Mucosa of gallbladder (tissue), 1 donor: ENCODE measurements at regions not wholly inside any gene's neighbourhood (a gene's known extent, or its start where the extent isn't known, plus 50 kb on each side); places are given as distances from the start of the nearest gene placed in this dataset.

Experiments
- DNase-seq: peaks from one replicate; pipeline ENCODE4 v3.0.0-alpha.2; 2020; ENCODE audit warnings: low spot score
- donor health status: DM: no; HTN: no; CAD: no.

DNA sequence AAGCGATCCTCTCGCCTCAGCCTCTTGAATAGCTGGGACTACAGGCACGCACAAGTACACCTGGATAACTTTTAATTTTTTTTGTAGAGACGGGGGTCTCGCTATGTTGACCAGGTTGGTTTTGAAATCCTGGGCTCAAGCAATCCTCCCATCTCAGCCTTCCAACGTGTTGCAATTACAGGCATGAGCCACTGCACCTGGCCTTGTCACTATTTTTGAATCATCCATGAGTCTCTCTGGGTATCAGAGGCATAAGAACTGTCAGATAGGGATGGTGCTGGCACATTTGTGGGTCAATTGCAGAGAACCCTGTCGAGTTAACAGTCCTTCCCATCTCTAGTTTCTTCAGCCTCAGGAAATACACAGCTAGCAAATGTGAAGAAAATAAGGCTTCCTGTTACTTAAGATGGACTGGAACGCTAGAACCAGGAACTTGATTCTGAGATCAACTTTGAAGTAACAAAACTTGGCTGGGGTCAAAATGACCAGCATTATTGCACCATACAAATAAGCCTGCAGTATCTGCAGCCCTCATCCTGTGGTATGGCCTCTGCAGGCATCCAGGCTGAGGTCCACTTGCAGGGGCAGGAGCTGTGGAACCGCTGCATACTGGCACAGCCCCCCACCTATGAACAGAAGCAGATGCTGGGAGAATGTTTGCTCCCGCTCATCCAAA lies 124.3 kb upstream of the GADD45A start:
- no peak for DNase-seq

GRCh38 chr1:67561704-67562113 lies 123.3 kb upstream of the GADD45A start:
- peak; percentile 93 for DNase-seq

- DNase-seq, result no peak
Observed at GRCh38 chr1:67563684-67564083, 121.3 kb upstream of the GADD45A start.

- no peak for DNase-seq
Observed at GRCh38 chr1:67564193-67564592, 120.8 kb upstream of the GADD45A start.

- no peak for DNase-seq
Observed at GRCh38 chr1:67566803-67567377, 118.1 kb upstream of the GADD45A start.

DNA sequence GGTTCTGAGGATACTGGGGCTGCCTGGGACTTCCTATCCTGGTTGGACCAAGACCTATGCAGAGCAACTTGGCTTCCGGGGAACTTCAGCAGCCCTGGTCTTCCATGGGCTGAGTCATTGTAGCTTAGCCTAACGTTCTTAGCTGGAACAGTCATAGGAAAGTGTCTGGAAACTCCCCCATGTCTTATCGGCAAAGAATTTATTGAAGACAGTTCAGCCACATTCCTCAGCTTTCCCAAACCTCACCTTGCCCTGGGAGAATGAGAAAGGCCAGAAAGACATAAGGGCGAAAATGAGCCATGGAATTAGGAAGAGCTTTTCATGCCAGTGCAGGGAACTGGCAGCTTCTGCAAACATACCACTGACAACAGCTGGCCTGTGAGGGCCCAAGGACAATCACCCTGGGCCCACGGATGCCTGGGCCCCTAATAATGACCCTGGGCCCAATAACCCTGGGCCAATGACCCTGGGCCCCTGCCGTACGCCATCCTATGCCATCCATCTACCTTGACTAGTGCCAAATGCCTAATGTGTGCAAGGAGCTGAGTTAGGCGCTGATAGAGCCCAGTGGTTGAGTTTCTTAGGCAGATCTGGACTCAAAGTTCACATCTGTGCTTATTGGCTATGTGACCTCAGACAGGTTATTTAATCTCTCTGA lies 114.4 kb upstream of the GADD45A start:
- DNase-seq, result no peak

DNA sequence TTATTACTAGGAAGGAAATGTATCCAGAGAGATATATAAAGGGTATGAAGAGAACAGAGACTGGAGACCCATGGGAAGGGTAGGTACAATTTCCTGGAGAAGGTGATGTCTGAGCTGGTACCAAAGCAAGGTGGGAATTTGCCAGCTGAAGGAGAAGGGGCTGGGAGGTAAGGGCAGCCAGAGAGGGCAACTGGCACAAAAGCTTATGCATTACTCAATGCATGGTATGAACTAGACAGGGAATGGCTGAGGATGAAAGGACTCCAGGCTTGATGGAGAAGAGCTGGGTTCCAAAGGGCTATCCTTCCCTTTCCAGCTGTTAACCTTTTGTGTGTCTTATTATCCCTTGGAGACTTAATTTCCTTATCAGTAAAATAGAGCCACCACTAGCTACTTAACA lies 113.6 kb upstream of the GADD45A start:
- no peak for DNase-seq

GRCh38 chr1:67571901-67572593 lies 113.0 kb upstream of the GADD45A start:
- DNase-seq, result no peak

DNA sequence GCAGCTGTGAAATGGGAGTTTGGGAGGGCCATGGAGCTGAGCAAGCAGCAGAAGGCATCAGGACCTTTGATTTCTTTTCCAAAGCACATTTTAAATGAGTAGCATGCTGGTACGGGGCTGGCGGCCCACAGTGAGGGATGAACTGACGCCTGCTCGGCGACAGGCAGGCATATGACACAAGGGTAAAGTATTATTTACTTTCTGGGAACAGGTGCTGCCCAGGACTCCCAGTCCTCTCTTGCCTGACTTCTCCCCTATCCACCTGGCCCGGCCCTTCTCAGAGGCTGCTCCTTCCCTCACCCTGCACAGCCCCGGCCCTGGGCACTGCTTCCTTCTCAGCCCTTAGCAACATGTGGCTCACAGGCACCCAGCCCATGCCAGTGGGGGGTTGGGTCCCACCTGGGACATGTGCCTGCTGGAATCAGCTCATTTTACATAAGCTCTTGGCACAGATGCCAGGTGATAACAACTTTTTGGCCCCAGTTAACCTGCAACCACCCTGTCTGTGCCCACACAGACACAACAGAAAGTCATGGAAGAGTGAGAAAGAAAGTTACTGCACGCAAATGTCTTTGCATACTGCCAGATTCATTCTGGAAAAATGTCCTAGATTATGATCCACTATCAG lies 112.3 kb upstream of the GADD45A start:
- peak; percentile 67 for DNase-seq

DNA sequence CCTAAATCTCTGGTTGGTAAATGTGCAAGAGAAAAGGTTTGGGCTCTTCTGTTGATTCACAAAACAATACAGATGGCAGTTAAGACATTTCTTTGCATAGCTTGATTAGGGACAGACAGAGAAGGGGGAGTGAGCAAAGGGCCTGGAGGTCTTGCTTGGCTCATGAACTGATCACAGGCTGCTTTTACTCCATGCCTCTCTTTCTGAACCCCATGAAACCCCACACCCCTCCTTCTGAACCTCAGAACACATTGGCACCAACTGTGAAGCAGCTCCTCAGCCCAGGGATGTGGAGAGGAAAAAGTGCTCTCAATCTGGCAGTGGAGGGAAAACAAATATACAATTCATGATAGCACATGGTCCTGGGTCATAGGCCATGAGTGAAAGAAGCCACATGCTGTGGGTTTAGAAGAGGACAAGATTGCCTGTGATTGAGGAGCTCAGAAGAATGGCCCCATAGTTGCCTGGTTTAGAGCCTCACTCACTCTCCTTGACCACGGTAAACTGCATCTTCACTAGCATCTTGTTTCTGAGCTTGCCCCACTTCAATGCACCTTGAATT lies 111.6 kb upstream of the GADD45A start:
- DNase-seq, result no peak

- DNase-seq, result no peak
Observed at GRCh38 chr1:67574221-67574620, 110.8 kb upstream of the GADD45A start.

GRCh38 chr1:67575861-67576260 lies 109.1 kb upstream of the GADD45A start:
- no peak for DNase-seq

DNA sequence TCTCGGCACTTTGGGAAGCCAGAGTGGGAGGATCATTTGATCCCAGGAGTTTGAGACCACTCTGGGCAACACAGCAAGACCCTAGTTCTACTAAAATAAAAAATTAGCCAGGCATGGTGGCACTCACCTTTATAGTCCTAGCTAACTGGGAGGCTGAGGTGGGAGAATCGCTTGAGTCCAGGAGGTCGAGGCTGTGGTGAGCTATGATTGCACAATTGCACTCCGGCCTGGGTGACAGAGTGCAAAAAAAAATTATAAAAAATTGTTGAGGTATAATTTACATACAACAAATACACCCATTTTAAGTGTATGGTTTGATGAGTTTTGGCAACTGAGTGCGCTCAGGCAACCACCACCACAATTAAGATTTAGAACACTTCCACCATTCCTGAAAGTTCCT lies 108.5 kb upstream of the GADD45A start:
- DNase-seq, result no peak

GRCh38 chr1:67577646-67578045 lies 107.4 kb upstream of the GADD45A start:
- DNase-seq, result no peak

DNA sequence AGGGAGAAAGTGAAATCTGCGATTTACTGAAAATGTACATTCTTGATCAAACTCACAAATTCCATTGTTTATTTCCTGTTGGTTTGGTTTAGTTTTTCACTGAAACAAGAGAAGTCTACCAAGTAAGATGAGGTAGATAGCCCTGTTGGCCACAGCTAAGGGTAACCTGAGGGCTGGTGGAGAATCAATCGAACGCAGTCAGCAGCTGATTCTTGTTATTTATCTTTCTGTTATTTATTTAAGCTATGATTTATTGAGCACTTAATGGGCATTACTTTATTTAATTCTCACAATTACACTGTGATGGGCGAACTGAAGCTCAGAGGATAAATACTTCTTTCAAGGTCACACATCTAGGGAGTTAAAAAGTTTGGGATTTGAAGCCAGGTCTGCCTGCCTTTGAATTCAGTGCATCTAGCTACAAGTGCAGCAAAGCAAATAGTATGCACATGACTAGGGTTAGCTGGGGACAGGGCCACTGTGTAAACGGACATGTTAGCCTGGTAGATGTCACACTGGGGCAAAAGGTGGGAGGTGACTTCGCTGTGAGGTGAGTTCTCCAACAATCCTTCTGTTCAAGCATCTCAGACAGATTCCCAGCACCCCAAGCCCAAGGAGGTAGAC lies 106.5 kb upstream of the GADD45A start:
- DNase-seq, result no peak

GRCh38 chr1:67579623-67580394 lies 105.2 kb upstream of the GADD45A start:
- no peak for DNase-seq

- DNase-seq, result no peak
Observed at GRCh38 chr1:67580691-67581403, 104.2 kb upstream of the GADD45A start.

- no peak for DNase-seq
Observed at GRCh38 chr1:67582625-67583461, 102.2 kb upstream of the GADD45A start.

- no peak for DNase-seq
Observed at GRCh38 chr1:67583462-67583950, 101.5 kb upstream of the GADD45A start.
